ENCODE measurements at regions not wholly inside any gene's neighbourhood (a gene's known extent, or its start where the extent isn't known, plus 50 kb on each side); places are given as distances from the start of the nearest gene placed in this dataset.
A peak's percentile ranks its signal among the peaks of the same experiment; 100 is the strongest.
"Not testable (repeated sequence)": the region's sequence is repeated elsewhere in the genome, so short reads cannot be mapped to it uniquely, and the experiment has no call there.

- intact Hi-C loops (cut with micrococcal nuclease; ENCODE audit: unreplicated experiment); CTCF ChIA-PET (ENCODE audit: low intra/inter-chr PET ratio, low total read pairs); H4K20me1 ChIP-seq (ENCODE audit: insufficient read depth, low read length); BruUV-seq (replicated peaks); H3K9me3 ChIP-seq (ENCODE audit: low read length); H3K27ac ChIP-seq (ENCODE audit: extremely low read length, insufficient read depth, low read length); FAIRE-seq; H2AFZ ChIP-seq (ENCODE audit: low read length); H3K4me1 ChIP-seq (ENCODE audit: insufficient read depth, low read length); H3K79me2 ChIP-seq (ENCODE audit: insufficient read depth, low read length); H3K4me2 ChIP-seq (ENCODE audit: low read depth, low read length); ATAC-seq; H3K27me3 ChIP-seq (ENCODE audit: control insufficient read depth in 1 of 2, insufficient read depth in 2 of 2, low read length in 2 of 2); POLR2A ChIA-PET; H3K9ac ChIP-seq (ENCODE audit: insufficient read depth, low read depth, low read length); in situ Hi-C loops (cut with HindIII; ENCODE audit: extremely low pct_ligation_motif_present, low pct_unique_long_range_greater_than_20kb); H3K4me3 ChIP-seq (replicated peaks in 1 of 3; ENCODE audit: insufficient read depth in 1 of 3, low read depth in 2 of 3, low read length in 3 of 3); DNase-seq (ENCODE audit: low spot score); H3K36me3 ChIP-seq (replicated peaks in 1 of 2; ENCODE audit: control insufficient read depth in 1 of 2, insufficient read depth in 2 of 2, low read length in 2 of 2): not testable (repeated sequence)
- WGBS (ENCODE audit: low lambda C conversion rate): 100% methylated on average over 1 of the region's 8 CpGs
Measured at GRCh38 chr22:15583007-15583406, 55.0 kb downstream of the OR11H1 start.

- H4K20me1 ChIP-seq (ENCODE audit: insufficient read depth, low read length); POLR2A ChIA-PET; H3K27ac ChIP-seq (ENCODE audit: extremely low read length, insufficient read depth, low read length); H3K9ac ChIP-seq (ENCODE audit: insufficient read depth, low read depth, low read length); H3K36me3 ChIP-seq (replicated peaks in 1 of 2; ENCODE audit: control insufficient read depth in 1 of 2, insufficient read depth in 2 of 2, low read length in 2 of 2); H2AFZ ChIP-seq (ENCODE audit: low read length); H3K79me2 ChIP-seq (ENCODE audit: insufficient read depth, low read length); BruUV-seq (replicated peaks); ATAC-seq; in situ Hi-C loops (cut with HindIII; ENCODE audit: extremely low pct_ligation_motif_present, low pct_unique_long_range_greater_than_20kb); H3K4me3 ChIP-seq (replicated peaks in 1 of 3; ENCODE audit: insufficient read depth in 1 of 3, low read depth in 2 of 3, low read length in 3 of 3); FAIRE-seq; H3K9me3 ChIP-seq (ENCODE audit: low read length); H3K4me2 ChIP-seq (ENCODE audit: low read depth, low read length); H3K27me3 ChIP-seq (ENCODE audit: control insufficient read depth in 1 of 2, insufficient read depth in 2 of 2, low read length in 2 of 2); intact Hi-C loops (cut with micrococcal nuclease; ENCODE audit: unreplicated experiment); DNase-seq (ENCODE audit: low spot score); H3K4me1 ChIP-seq (ENCODE audit: insufficient read depth, low read length); CTCF ChIA-PET (ENCODE audit: low intra/inter-chr PET ratio, low total read pairs): not testable (repeated sequence)
- no CpG with 5 or more reads among the region's 4 CpGs for WGBS (ENCODE audit: low lambda C conversion rate)
Measured at GRCh38 chr22:15602199-15602598, 74.2 kb downstream of the OR11H1 start.

GRCh38 chr22:15603111-15603510 lies 75.1 kb downstream of the OR11H1 start:
- H3K9me3 ChIP-seq (ENCODE audit: low read length); H3K36me3 ChIP-seq (replicated peaks in 1 of 2; ENCODE audit: control insufficient read depth in 1 of 2, insufficient read depth in 2 of 2, low read length in 2 of 2); in situ Hi-C loops (cut with HindIII; ENCODE audit: extremely low pct_ligation_motif_present, low pct_unique_long_range_greater_than_20kb); H3K4me2 ChIP-seq (ENCODE audit: low read depth, low read length); H3K9ac ChIP-seq (ENCODE audit: insufficient read depth, low read depth, low read length); BruUV-seq (replicated peaks); ATAC-seq; H4K20me1 ChIP-seq (ENCODE audit: insufficient read depth, low read length); H3K4me1 ChIP-seq (ENCODE audit: insufficient read depth, low read length); H3K27ac ChIP-seq (ENCODE audit: extremely low read length, insufficient read depth, low read length); intact Hi-C loops (cut with micrococcal nuclease; ENCODE audit: unreplicated experiment); POLR2A ChIA-PET; DNase-seq (ENCODE audit: low spot score); H2AFZ ChIP-seq (ENCODE audit: low read length); H3K4me3 ChIP-seq (replicated peaks in 1 of 3; ENCODE audit: insufficient read depth in 1 of 3, low read depth in 2 of 3, low read length in 3 of 3); H3K27me3 ChIP-seq (ENCODE audit: control insufficient read depth in 1 of 2, insufficient read depth in 2 of 2, low read length in 2 of 2); FAIRE-seq; H3K79me2 ChIP-seq (ENCODE audit: insufficient read depth, low read length); CTCF ChIA-PET (ENCODE audit: low intra/inter-chr PET ratio, low total read pairs): not testable (repeated sequence)
- WGBS (ENCODE audit: low lambda C conversion rate): 23% methylated on average over 3 of the region's 29 CpGs

GRCh38 chr22:15604176-15604575 lies 76.2 kb downstream of the OR11H1 start:
- H4K20me1 ChIP-seq (ENCODE audit: insufficient read depth, low read length); H3K9me3 ChIP-seq (ENCODE audit: low read length); intact Hi-C loops (cut with micrococcal nuclease; ENCODE audit: unreplicated experiment); DNase-seq (ENCODE audit: low spot score); H3K4me2 ChIP-seq (ENCODE audit: low read depth, low read length); in situ Hi-C loops (cut with HindIII; ENCODE audit: extremely low pct_ligation_motif_present, low pct_unique_long_range_greater_than_20kb); H2AFZ ChIP-seq (ENCODE audit: low read length); BruUV-seq (replicated peaks); H3K79me2 ChIP-seq (ENCODE audit: insufficient read depth, low read length); POLR2A ChIA-PET; H3K4me1 ChIP-seq (ENCODE audit: insufficient read depth, low read length); H3K9ac ChIP-seq (ENCODE audit: insufficient read depth, low read depth, low read length); H3K36me3 ChIP-seq (replicated peaks in 1 of 2; ENCODE audit: control insufficient read depth in 1 of 2, insufficient read depth in 2 of 2, low read length in 2 of 2); H3K4me3 ChIP-seq (replicated peaks in 1 of 3; ENCODE audit: insufficient read depth in 1 of 3, low read depth in 2 of 3, low read length in 3 of 3); FAIRE-seq; CTCF ChIA-PET (ENCODE audit: low intra/inter-chr PET ratio, low total read pairs); H3K27me3 ChIP-seq (ENCODE audit: control insufficient read depth in 1 of 2, insufficient read depth in 2 of 2, low read length in 2 of 2); H3K27ac ChIP-seq (ENCODE audit: extremely low read length, insufficient read depth, low read length): not testable (repeated sequence)
- WGBS (ENCODE audit: low lambda C conversion rate): no CpG with 5 or more reads among the region's 7 CpGs
- ATAC-seq: peak; percentile 38

GRCh38 chr22:15604679-15605078 lies 76.7 kb downstream of the OR11H1 start:
- intact Hi-C loops (cut with micrococcal nuclease; ENCODE audit: unreplicated experiment); H3K79me2 ChIP-seq (ENCODE audit: insufficient read depth, low read length); H3K4me1 ChIP-seq (ENCODE audit: insufficient read depth, low read length); H2AFZ ChIP-seq (ENCODE audit: low read length); POLR2A ChIA-PET; H3K4me3 ChIP-seq (replicated peaks in 1 of 3; ENCODE audit: insufficient read depth in 1 of 3, low read depth in 2 of 3, low read length in 3 of 3); DNase-seq (ENCODE audit: low spot score); CTCF ChIA-PET (ENCODE audit: low intra/inter-chr PET ratio, low total read pairs); H3K36me3 ChIP-seq (replicated peaks in 1 of 2; ENCODE audit: control insufficient read depth in 1 of 2, insufficient read depth in 2 of 2, low read length in 2 of 2); ATAC-seq; in situ Hi-C loops (cut with HindIII; ENCODE audit: extremely low pct_ligation_motif_present, low pct_unique_long_range_greater_than_20kb); FAIRE-seq; H4K20me1 ChIP-seq (ENCODE audit: insufficient read depth, low read length); BruUV-seq (replicated peaks); H3K9me3 ChIP-seq (ENCODE audit: low read length); H3K27ac ChIP-seq (ENCODE audit: extremely low read length, insufficient read depth, low read length); H3K4me2 ChIP-seq (ENCODE audit: low read depth, low read length); H3K27me3 ChIP-seq (ENCODE audit: control insufficient read depth in 1 of 2, insufficient read depth in 2 of 2, low read length in 2 of 2); H3K9ac ChIP-seq (ENCODE audit: insufficient read depth, low read depth, low read length): not testable (repeated sequence)
- no CpG with 5 or more reads among the region's 3 CpGs for WGBS (ENCODE audit: low lambda C conversion rate)
